PFSK-1 (cell line): ENCODE measurements at regions not wholly inside any gene's neighbourhood (a gene's known extent, or its start where the extent isn't known, plus 50 kb on each side); places are given as distances from the start of the nearest gene placed in this dataset.

Experiments used
- SIN3A ChIP-seq: IDR thresholded peaks from 2 replicates; pipeline ENCODE4 v1.6.1; 2012; ENCODE audit warnings: mild to moderate bottlenecking, low read length, moderate library complexity, borderline replicate concordance; ENCODE audit not compliant: insufficient read depth
- TAF1 ChIP-seq: IDR thresholded peaks from 2 replicates; pipeline ENCODE4 v1.6.1; 2012; ENCODE audit warnings: low read length, control low read depth, borderline replicate concordance; ENCODE audit not compliant: insufficient read depth

- TF ChIP-seq TAF1 (no peak), SIN3A (no peak)
Measured at GRCh38 chr3:182530316-182530715, 263.0 kb upstream of the ATP11B start.
